GM21447 (cell line): ENCODE measurements at regions not wholly inside any gene's neighbourhood (a gene's known extent, or its start where the extent isn't known, plus 50 kb on each side); places are given as distances from the start of the nearest gene placed in this dataset.

Experiments
- ATAC-seq: cut with Tn5 transposase; IDR thresholded peaks from one replicate; pipeline ENCODE4 v1.9.1; 2021; ENCODE audit not compliant: unreplicated experiment

DNA sequence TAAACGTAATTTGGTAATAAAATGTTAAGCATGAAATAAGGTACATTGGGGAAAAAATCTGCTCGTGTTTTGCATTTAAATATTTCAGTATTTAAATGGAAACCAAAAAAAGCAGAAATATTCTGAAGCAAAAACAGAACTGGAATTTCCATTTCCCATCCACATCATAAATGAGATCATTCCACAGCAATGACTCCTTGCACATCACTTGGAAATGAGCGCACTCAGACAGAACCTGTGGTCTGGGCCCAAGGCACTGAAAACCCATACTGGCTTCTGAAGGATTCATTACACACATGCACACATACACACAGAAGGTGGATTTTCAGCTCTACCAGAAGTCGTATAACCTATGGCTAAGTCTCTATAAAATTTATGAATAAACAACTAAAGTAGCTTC lies 174.8 kb downstream of the IBTK start:
- ATAC-seq, result no peak

DNA sequence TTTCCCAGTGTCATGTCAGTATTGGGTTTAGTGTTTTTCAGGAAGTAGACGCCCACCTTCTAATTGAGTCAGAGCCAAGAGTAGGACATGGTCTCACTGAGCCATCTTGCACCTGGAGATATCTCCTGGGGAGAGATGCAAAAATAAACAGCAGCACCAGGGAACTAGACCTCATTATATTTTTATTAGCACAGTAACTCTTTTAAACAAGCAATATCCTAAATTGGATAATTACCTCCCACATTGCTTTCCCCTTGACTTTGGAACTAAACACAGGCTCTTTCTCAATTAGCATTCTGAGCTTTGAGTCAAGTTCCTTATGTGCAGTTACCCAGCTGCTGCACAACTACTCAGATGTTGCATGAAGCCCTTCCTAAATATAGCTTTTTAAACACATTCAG lies 175.4 kb downstream of the IBTK start:
- ATAC-seq, result no peak

DNA sequence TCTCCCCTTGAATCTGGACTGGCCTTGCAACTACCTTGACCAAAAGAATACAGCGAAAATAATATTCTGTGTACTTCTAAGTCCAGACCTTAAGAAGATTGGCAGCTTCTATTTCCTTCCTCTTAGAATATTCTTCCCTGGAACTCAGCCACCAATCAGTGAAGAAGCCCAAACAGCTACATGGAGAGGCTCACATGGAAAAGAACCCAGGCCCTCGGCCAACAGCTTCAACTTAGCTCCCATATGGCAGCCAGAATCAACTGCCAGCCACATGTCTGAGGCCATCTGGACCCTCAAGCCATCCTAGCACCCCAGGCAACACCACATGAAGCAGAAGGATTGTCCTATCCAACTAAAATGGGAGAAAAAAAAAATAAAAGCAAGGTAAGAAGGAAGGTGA lies 178.8 kb downstream of the IBTK start:
- no peak for ATAC-seq

DNA sequence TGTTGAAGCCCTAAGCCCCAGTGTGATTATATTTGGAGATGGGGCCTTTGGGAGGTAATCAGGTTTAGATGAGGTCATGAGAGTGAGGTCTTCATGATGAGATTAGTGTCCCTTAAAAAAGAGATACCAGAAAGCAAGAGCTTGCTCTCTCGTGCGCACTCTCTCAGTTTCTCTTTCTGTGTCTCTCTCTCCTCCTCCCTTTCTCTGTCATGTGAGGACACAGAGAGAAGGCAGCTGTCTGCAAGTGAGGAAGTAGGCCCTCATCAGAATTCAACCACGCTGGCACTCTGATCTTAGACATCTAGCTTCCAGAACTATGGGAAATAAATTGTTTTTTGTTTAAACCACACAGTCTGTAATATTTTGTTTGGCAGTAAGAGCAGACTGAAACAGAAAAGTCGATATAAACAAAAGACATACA lies 180.5 kb downstream of the IBTK start:
- peak; percentile 95 for ATAC-seq

DNA sequence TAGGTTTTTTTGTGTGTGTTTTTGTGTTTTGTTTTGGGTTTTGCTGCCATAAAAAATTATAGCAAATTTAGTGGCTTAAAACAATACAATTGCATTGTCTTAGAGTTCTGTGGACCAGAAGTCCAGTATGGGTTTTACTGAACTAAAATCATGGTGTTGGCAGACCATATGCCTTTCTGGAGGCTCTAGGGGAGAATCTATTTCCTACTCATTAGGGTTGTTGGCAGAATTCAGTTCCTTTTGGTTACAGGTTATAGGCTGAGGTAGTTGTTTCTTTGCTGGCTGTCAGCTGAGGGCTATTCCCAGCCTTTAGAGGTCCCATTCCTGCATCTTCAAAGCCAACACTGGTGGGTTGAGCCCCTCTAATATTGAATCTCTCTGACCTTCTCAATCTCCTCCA lies 181.3 kb downstream of the IBTK start:
- ATAC-seq, result no peak

DNA sequence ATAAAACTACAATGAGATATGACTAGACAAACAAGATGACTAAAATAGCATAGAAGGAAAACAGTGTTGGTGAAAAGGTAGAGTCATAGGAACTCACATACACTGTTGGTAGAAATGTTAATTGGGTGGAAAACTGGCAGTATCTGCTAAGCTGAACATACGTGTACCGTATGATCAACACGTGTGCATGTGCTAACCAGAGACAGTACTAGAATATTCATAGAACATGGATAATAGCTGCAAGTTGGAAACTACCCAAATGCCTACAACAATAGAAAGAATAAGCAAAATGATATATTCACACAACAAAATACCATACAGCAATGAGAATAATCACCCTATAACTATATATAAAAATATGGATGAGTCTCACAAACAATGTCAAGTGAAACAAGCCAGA lies 184.0 kb downstream of the IBTK start:
- ATAC-seq, result no peak

DNA sequence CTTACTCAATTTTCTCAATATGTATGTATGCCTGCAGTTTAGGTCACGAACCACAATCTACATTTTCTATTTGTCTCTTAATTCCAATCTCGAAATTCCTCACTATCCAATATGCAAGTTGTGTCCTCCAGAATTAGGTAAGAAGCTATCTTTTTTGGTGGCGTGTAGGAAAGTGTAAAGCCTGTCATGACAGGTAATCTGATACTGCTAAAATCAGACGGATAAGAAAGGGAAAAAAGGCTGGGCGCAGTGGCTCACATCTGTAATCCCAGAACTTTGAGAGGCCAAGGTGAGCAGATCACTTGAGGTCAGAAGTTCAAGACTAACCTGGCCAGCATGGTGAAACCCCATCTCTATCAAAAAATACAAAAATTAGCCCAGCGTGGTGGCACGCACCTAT lies 185.3 kb downstream of the IBTK start:
- no peak for ATAC-seq

DNA sequence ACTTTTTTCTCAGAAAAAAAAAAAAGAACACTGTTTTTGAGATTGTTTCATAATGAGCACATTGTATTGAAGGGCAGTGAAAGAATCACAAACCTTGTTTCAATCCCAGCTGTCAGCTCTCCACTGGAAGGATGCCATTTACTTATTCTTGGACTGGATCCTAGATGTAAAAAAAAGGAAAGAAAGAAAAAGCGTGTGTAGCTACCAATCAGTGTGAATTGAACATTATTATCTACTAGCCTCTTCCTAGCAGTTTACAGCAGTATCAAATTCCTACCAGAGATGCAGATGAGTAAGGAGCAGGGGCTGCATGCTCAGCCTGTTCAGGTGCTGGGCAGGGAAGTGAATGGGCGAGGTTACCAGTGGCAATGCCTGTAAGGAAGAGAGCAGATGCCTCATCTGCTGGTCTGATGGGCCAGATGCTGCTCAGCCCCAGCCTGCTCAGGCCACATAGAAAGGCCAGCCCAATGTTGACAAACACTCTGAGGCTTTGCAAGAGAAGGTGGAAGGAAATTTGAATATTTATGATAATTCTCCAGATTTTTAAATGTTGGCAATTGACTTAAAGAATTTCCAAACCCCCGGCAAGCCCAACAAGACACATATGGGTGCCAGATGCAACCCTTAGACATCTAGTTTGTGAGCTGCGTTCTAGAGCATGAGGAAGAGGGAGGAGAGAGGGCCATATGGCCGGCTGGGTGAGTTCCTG lies 189.5 kb downstream of the IBTK start:
- ATAC-seq, result no peak

DNA sequence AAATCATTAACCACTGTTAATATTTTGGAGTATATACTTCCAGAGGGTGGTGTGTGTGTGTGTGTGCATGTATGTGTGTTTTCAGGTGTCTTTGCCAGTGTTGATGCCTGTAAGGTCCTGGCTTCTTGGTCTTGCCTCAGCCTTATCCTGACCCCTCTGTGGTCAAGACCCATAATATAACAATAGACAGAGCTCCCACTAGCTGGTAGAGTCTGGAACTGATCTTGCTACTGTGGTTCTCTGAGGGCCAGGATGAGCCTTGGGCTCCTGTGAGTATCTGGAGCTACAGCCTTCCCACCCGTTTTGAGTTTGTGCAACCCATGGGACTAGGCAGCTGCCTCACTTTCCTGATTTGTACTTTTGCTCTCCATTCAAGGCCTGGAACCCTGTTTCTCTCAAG lies 191.0 kb downstream of the IBTK start:
- ATAC-seq, result no peak

DNA sequence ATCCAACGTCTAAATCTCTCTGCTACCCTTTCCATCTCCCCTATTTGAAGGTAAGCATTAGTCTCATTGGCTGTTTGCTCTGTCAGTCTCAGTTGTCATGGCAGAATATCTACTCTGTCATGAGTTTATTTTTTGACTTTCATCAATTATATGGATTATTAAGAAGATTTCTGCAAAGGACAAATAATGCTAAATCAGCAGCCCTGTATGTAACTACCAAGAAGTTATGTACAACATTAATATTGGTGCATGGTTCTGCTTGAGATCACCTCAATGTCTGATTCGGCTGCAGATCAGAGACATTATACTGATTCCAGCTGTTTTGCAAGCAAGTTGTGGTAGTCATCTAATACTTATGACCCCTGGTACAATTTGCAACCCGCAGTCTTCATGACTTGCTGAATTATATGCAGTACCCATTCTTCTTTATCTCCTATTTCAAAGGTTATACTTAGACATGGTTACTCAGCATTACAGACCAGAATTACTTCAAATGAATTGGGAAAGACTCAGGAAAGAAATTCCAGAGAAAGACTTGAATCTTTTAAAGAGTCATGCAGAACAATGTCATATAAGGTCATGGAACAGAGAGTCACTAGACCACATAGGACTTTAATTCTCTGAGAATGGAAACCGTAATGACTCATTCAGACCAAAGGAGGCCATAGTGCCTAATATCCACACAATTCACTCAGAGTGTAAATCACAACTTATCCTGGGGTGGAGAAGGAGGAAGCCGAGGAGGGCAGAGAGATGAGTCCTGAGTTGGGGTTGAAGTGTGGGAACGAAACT lies 201.4 kb downstream of the IBTK start:
- no peak for ATAC-seq

DNA sequence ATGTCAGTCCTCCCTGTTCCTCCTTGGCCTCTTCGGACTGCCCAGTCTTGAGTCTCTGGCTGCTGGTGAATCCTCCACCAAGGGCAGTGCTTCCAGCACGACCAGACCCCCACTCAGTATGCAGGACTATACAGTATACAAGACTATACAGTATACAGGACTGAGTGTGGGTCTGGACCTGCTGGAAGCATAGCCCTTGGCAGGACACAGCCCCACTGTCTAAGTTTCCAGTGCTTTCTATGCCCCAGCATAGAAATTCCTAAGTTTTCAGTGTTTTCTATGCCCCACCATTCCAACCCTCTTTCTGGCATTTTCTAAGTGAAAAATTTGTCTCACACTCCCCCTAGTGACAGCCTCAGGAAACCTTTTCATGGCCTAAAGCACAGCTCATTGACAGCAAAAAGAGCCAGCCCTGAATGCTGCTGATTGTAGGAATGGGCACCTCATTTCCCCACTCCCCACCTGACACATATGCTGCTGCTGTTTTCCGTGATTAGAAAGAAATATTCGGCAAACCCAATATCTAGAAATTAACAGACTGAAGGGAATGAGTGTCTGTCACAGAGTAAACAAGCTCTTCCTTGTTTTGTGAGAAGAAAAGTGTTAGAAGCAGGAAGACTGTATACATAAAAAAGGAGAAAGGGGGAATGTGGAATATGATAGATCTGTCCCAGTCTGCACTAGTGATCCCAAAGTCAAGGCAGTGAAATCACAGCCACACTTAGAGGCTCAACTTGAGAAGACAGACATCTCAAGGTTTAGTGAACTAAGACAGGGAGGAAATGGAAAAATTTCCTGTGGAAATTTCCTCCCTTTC lies 206.9 kb downstream of the IBTK start:
- peak; percentile 80 for ATAC-seq

DNA sequence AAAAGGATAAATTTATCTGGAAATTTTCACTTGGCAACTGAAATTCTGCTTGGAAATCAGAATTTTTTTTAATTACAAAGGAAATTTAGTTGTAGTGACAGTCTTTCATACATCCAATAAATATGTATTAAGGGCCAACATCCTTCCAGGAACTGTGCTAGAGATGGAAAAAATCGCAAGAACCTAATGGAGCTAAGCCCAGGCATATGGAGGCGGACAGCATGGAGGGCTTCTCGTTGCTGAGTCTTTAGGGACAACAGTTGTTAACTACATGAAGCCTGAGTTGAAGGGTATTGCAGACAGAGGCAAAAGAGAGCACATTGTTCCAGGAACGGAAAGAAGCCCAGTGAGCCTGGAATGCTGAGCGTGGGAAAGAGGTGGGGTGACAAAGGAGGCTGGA lies 208.9 kb downstream of the IBTK start:
- no peak for ATAC-seq

DNA sequence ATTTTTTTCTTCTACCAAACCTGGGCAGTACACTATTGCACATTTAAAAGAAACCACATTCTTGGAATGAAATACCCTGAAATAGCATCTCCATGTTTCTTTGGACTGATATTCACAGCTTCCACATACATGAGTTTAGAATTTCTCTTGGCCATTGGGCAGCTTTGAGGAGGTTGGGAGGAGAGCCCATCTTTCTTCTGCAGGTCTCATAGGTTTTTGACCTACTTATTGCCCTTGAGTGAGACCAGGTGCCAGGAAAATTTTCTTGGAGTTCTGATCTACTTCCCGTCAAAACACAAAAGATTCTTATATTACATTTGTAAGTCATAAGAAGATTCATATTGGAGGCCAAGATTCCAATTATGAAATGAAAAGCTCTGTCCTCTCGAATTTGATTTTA lies 212.0 kb downstream of the IBTK start:
- ATAC-seq, result no peak

DNA sequence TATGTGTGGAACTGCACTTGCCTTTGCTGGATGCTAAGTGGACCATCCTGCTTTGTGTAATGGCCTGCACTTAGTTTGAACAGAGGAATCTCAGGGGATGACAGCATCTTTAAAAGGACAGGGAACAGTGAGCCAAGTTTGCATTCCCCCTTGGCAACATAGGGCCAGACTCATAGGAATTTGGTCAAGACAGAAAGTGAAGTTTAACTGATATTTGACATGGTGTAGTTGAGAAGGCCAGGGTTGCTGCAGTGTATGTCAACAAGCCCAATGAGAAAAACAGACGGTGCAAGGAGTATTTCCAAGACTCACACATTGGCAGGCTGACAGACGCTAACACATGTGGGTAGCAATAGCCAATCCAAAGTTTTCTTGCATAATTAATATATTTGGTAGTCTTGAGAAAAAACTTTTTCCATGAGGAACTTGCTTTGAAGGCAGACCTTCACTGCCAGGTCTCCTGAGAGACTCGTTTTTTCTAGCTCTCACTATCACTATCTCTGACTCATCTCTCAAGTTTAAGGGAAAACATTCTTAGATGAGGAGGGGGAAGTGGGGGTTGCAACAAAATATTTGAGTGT lies 213.8 kb downstream of the IBTK start:
- no peak for ATAC-seq

DNA sequence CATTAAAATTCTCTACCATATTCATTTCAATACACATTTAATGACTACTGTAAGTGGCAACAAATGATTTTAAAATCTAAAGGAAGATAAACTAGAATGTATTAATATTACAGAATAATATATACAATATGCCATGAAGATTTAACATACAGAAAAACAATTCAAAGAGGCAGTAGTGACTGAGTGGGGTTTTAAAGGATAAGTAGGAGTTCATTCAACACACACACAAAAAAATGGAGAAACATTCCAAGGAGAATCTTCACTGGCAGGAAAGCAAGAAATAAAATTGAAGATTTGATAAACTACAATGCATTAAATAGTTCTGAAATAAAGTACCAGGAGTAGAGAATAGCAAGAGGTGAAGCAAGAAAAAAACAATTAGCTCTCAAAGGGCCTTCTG lies 215.1 kb downstream of the IBTK start:
- no peak for ATAC-seq

DNA sequence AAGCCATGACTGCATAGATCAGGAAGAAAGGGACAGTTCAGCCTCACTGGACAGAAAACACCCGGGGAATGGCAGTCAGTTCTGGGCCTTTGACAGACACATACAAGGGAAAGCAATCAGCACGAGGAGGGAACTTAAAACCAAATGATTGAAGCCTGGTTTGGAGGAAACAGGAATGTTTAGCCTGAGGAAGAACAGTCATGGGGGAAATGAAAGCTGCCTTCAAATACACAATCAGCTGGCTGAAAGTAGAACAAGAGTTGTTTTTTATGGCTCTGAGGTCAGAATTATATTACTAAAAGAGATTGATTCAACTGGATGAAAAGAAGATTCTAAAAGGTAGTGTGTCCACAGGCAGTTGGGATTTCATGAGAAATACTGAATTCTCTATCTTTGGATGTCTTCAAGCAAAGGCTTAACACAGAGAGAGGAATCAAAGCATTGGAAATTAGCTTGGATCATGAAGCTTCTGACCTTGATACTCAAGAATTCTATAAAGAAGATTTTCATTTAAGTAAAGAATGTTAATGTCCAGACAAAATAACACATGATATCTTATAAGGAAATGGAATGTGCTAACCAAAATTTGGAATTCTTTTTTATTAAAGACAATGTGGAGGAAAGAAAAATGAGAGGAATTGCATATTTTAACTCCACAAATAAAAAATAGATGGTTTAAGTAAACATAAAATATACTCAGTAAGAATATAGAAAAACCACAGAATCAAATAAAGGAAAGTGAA lies 216.6 kb downstream of the IBTK start:
- no peak for ATAC-seq

DNA sequence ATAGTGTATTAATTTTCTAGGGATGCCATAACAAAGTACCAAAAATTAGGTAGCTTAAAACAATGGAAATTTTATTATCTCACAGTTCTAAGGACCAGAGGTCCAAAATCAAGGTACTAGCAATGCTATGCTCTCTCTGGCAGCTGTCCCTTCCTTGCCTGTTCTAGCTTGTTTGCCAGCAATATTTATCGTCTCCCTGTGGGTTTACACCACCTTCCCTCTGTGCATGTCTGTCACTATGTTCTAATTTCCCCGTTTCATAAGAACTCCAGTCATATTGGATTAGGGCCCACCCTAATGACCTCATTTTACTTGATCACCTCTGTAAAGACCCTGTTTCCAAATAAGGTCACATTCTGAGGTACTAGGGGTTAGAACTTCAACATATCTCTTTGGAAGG lies 217.2 kb downstream of the IBTK start:
- ATAC-seq, result no peak

DNA sequence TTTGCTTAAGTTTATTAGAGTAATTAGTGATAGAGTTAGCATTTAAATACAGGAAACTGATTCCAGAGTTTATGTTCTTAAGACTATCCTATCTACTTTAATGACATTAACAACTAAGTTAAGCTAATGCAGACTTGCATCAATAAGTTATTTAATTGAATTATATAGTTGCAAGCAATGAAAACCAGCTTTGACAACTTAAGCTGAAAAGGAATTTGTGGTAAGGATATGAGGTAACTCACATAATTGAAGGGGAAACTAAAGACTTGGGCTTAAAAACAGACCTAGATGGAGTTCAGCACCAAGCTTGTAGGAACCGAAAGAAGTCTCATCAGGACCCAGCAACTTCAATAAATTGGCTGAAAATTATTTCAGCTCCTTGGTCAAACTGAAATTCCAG lies 222.3 kb downstream of the IBTK start:
- no peak for ATAC-seq

DNA sequence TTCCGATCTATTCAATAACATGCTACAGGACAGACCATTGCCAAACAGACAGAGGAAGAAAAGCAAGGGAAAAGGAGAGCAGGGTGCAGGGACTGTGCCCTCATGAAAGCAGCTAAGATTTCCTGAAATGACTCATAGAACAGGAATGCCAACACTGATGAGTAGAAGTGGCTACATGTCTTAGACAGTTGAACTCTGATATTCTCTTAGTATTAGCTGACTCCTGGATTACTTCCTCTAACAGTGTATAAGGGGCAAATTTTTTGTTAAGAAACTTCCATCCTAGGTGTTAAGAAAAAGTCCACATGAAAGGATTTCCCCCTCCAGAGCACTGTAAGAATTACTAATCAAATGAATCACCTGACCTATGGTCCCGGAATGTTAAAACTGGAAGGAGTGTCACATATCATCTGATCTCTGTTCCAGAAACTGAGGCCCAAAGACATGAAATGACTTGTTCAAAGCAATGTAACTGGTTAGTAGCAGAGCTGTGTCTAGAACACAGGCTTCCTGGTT lies 224.9 kb downstream of the IBTK start:
- ATAC-seq, result no peak

DNA sequence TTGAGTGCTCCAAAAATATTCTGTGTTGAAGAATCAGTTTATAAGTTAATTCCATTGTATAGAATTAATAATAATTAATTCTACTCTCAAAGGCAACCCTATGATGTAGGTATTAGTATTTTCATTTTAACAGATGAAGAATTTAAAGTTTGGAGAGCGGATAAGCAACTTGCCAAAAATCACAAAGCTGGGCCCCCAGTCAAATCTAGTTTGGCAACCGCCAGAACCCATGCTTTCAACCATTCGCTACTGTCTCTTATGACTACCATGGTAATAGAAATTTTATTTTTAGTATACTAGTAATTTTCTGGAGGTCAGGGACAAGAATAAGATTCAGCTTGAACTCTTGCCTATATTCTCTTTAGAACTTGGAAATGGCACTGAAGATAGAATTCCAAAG lies 229.8 kb downstream of the IBTK start:
- ATAC-seq, result no peak

DNA sequence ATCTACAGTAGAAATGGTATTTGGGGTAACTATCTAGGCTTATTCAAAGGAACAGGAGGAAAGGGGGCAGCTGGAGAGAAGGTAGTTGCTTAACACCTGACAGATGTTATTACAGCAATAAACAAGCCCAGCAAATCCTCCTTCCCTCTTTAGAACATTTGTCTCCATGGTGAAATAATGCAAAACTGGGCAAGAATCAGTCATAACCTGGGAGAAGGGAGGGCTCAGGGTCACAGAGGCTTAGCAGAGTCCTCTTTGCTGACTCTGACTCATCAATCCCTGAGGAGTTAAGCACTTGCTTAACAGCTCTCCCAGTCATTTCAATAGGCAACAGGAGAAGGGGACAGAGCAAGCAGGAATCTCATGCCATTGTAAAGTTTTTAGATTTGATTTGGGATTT lies 230.3 kb downstream of the IBTK start:
- no peak for ATAC-seq
